ENCODE measurements at regions not wholly inside any gene's neighbourhood (a gene's known extent, or its start where the extent isn't known, plus 50 kb on each side); places are given as distances from the start of the nearest gene placed in this dataset.

GRCh38 chr4:138494931-138495330, 252.8 kb upstream of the SLC7A11 start:
- FAIRE-seq (peak; percentile 23), DNase-seq (ENCODE audit: low read depth) (peak; percentile 23)
- no peak overlapping the region for H3K4me3 ChIP-seq (ENCODE audit: low read depth, low read length)
- no peaks in the 10 kb centered on the region for H3K36me3 ChIP-seq (ENCODE audit: control insufficient read depth, insufficient read depth, low read length)
- H3K27me3 ChIP-seq (ENCODE audit: control insufficient read depth, insufficient read depth, low read length), result no peaks in the 10 kb centered on the region
- TF ChIP-seq CTCF (IDR thresholded peaks at IDR 0.05; ENCODE audit: insufficient read depth, low read length, severe bottlenecking), result peak; percentile 31

- no peak overlapping the region for H3K4me3 ChIP-seq (ENCODE audit: low read depth, low read length)
- DNase-seq (ENCODE audit: low read depth), result no peak
- no peaks in the 10 kb centered on the region for H3K36me3 ChIP-seq (ENCODE audit: control insufficient read depth, insufficient read depth, low read length)
- FAIRE-seq, result no peak
- no peak for TF ChIP-seq CTCF (IDR thresholded peaks at IDR 0.05; ENCODE audit: insufficient read depth, low read length, severe bottlenecking)
- H3K27me3 ChIP-seq (ENCODE audit: control insufficient read depth, insufficient read depth, low read length), result no peaks in the 10 kb centered on the region
Measured at GRCh38 chr4:138494116-138494515, 252.0 kb upstream of the SLC7A11 start.

- Histone ChIP-seq H3K27me3 (ENCODE audit: control insufficient read depth, insufficient read depth, low read length) (no peaks in the 10 kb centered on the region), H3K4me3 (ENCODE audit: low read depth, low read length) (no peak overlapping the region), H3K36me3 (ENCODE audit: control insufficient read depth, insufficient read depth, low read length) (no peaks in the 10 kb centered on the region)
- DNase-seq (ENCODE audit: low read depth) (no peak), FAIRE-seq (peak; percentile 85)
- TF ChIP-seq CTCF (IDR thresholded peaks at IDR 0.05; ENCODE audit: insufficient read depth, low read length, severe bottlenecking), result no peak
Measured at GRCh38 chr4:138492176-138492575, 250.0 kb upstream of the SLC7A11 start.

GRCh38 chr4:138488533-138488932, 246.4 kb upstream of the SLC7A11 start:
- Histone ChIP-seq H3K36me3 (ENCODE audit: control insufficient read depth, insufficient read depth, low read length) (no peaks in the 10 kb centered on the region), H3K27me3 (ENCODE audit: control insufficient read depth, insufficient read depth, low read length) (no peaks in the 10 kb centered on the region), H3K4me3 (ENCODE audit: low read depth, low read length) (no peak overlapping the region)
- DNase-seq (ENCODE audit: low read depth) (peak; percentile 37), FAIRE-seq (no peak)
- no peak for TF ChIP-seq CTCF (IDR thresholded peaks at IDR 0.05; ENCODE audit: insufficient read depth, low read length, severe bottlenecking)

GRCh38 chr4:138487670-138488069, 245.5 kb upstream of the SLC7A11 start:
- DNase-seq (ENCODE audit: low read depth) (no peak), FAIRE-seq (no peak)
- TF ChIP-seq CTCF (IDR thresholded peaks at IDR 0.05; ENCODE audit: insufficient read depth, low read length, severe bottlenecking), result no peak
- Histone ChIP-seq H3K4me3 (ENCODE audit: low read depth, low read length) (no peak overlapping the region), H3K36me3 (ENCODE audit: control insufficient read depth, insufficient read depth, low read length) (no peaks in the 10 kb centered on the region), H3K27me3 (ENCODE audit: control insufficient read depth, insufficient read depth, low read length) (no peaks in the 10 kb centered on the region)

GRCh38 chr4:138487230-138487629, 245.1 kb upstream of the SLC7A11 start:
- Histone ChIP-seq H3K36me3 (ENCODE audit: control insufficient read depth, insufficient read depth, low read length) (no peaks in the 10 kb centered on the region), H3K4me3 (ENCODE audit: low read depth, low read length) (no peak overlapping the region), H3K27me3 (ENCODE audit: control insufficient read depth, insufficient read depth, low read length) (no peaks in the 10 kb centered on the region)
- no peak for TF ChIP-seq CTCF (IDR thresholded peaks at IDR 0.05; ENCODE audit: insufficient read depth, low read length, severe bottlenecking)
- DNase-seq (ENCODE audit: low read depth) (no peak), FAIRE-seq (no peak)
